Mesendoderm (in vitro differentiated cells): ENCODE measurements at regions not wholly inside any gene's neighbourhood (a gene's known extent, or its start where the extent isn't known, plus 50 kb on each side); places are given as distances from the start of the nearest gene placed in this dataset.

ENCODE experiments used
- DNase-seq: peaks from one replicate; pipeline ENCODE4 v3.0.0; 2013
- H2AK5ac ChIP-seq: 2 replicates; pipeline ENCODE4 v1.6.1; 2013; ENCODE audit warnings: low read length, inconsistent platforms
- H2BK120ac ChIP-seq: 2 replicates; pipeline ENCODE4 v1.6.1; 2013; ENCODE audit warnings: low read depth, mild to moderate bottlenecking, low read length, moderate library complexity, mixed read lengths
- H2BK15ac ChIP-seq: replicated peaks from 2 replicates; pipeline ENCODE4 v1.6.1; 2013; ENCODE audit warnings: low read depth, mild to moderate bottlenecking, moderate library complexity
- H2BK5ac ChIP-seq: 2 replicates; pipeline ENCODE4 v1.6.1; 2013; ENCODE audit warnings: low read length, inconsistent platforms
- H3K18ac ChIP-seq: 2 replicates; pipeline ENCODE4 v1.6.1; 2013; ENCODE audit warnings: mild to moderate bottlenecking, low read length, mixed read lengths
- H3K23ac ChIP-seq: one replicate; pipeline ENCODE4 v1.6.1; 2013; ENCODE audit warnings: low read length
- H3K27ac ChIP-seq: 2 replicates; pipeline ENCODE4 v1.5.1; 2013; ENCODE audit warnings: low read depth, mild to moderate bottlenecking, inconsistent platforms, low read length, moderate library complexity
- H3K27me3 ChIP-seq: 2 replicates; pipeline ENCODE4 v1.6.1; 2013; ENCODE audit warnings: low read length, control low read depth, mild to moderate bottlenecking, inconsistent platforms; ENCODE audit not compliant: insufficient read depth, poor library complexity
- H3K36me3 ChIP-seq: 2 replicates; pipeline ENCODE4 v1.6.1; 2013; ENCODE audit warnings: low read length, inconsistent platforms; ENCODE audit not compliant: control insufficient read depth, insufficient read depth
- H3K4ac ChIP-seq: one replicate; pipeline ENCODE4 v1.6.1; 2013; ENCODE audit warnings: low read depth, mild to moderate bottlenecking, low read length, moderate library complexity
- H3K4me1 ChIP-seq: 2 replicates; pipeline ENCODE4 v1.6.1; 2013; ENCODE audit warnings: low read depth, low read length, inconsistent platforms; ENCODE audit not compliant: control insufficient read depth
- H3K4me2 ChIP-seq: 2 replicates; pipeline ENCODE4 v1.6.1; 2013; ENCODE audit warnings: low read length
- H3K4me3 ChIP-seq: 2 replicates; pipeline ENCODE4 v1.5.1; 2013; ENCODE audit warnings: mild to moderate bottlenecking, low read length
- H3K56ac ChIP-seq: one replicate; pipeline ENCODE4 v1.6.1; 2013; ENCODE audit warnings: low read length
- H3K79me1 ChIP-seq: 2 replicates; pipeline ENCODE4 v1.6.1; 2013; ENCODE audit warnings: low read length, inconsistent platforms
- H3K79me2 ChIP-seq: 2 replicates; pipeline ENCODE4 v1.6.1; 2013; ENCODE audit warnings: mild to moderate bottlenecking, low read length; ENCODE audit not compliant: control insufficient read depth, insufficient read depth
- H3K9ac ChIP-seq: 2 replicates; pipeline ENCODE4 v1.6.1; 2013; ENCODE audit warnings: low read length, inconsistent platforms
- H4K5ac ChIP-seq: one replicate; pipeline ENCODE4 v1.6.1; 2013; ENCODE audit warnings: low read length
- H4K8ac ChIP-seq: one replicate; pipeline ENCODE4 v1.6.1; 2013; ENCODE audit warnings: low read depth, mild to moderate bottlenecking, control low read depth, low read length, moderate library complexity
- WGBS: extraction: QIAGEN DNeasy Blood & Tissue Kit; methylation state at CpG from one replicate; pipeline ENCODE4 v1.1.7; 2013; ENCODE audit warnings: low lambda C conversion rate, missing lambda C conversion rate; ENCODE audit not compliant: insufficient coverage; ENCODE audit errors: extremely low coverage; 5-methylcytosine and 5-hydroxymethylcytosine counted together

DNA sequence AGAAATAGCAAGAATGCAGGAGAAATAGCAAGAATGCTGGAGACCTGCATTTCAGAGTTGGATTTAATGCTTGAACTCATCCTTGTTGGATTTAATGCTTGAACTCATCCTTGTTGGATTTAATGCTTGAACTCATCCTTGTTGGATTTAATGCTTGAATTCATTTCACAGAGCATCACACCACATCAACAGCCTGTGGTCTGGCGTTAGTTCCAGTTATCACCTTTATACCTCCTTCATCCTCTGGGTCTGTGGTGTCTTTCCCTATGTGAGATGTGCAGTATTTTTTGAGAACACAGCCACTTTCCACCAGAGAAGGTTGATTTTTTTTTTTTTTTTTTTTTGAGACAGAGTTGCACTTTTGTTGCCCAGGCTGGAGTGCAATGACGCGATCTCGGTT is 546.4 kb upstream of the SOX11 start:
- no peak overlapping the region for H3K56ac ChIP-seq
- H2AK5ac ChIP-seq: no peak overlapping the region
- H3K36me3 ChIP-seq: no peaks in the 10 kb centered on the region
- H3K9ac ChIP-seq: no peak overlapping the region
- H3K27ac ChIP-seq: no peak overlapping the region
- no peaks in the 10 kb centered on the region for H3K4me1 ChIP-seq
- H3K79me2 ChIP-seq: no peaks in the 10 kb centered on the region
- no peaks in the 10 kb centered on the region for H3K79me1 ChIP-seq
- H2BK120ac ChIP-seq: no peak overlapping the region
- no peak overlapping the region for H3K18ac ChIP-seq
- H2BK5ac ChIP-seq: no peak overlapping the region
- no peak overlapping the region for H3K4me2 ChIP-seq
- no peak for DNase-seq
- no peaks in the 10 kb centered on the region for H3K27me3 ChIP-seq
- no peak overlapping the region for H3K4ac ChIP-seq
- no peak overlapping the region for H3K4me3 ChIP-seq
- WGBS: no CpG with 5 or more reads among the region's 4 CpGs
- H4K5ac ChIP-seq: no peak overlapping the region
- H3K23ac ChIP-seq: no peak overlapping the region
- no peak overlapping the region for H4K8ac ChIP-seq
- no peak overlapping the region for H2BK15ac ChIP-seq

DNA sequence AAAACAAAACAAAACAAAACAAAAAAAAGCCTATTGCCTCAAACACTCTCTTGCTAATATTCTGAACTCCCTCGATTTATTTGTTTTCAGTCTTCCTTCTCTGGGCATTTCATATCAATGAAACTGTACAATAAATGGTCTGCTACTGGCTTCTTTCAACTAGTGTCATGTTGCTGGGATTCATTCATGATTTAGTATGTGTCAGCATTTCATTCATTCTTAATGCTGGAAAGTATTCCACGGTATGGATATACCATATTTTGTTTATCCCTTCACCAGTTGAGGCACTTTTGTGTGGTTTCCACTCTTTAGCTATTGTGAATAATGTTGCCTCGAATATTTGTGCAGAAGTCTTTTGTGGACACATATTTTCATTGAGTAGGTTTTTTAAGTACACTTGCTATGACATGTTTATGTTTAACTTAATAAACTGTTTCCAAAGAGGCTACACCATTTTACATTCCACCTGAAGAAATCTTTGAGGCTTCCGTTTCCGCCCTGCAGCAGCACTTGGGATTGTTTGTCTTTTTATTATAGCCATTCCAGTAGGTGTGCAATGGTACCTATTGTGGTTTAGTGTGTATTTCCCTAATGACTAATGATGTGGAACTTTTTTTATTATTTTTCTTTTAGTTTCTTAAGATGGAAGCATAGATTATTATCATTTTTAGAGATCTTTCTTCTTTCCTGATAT is 543.6 kb upstream of the SOX11 start:
- no peak overlapping the region for H3K27ac ChIP-seq
- no peak overlapping the region for H3K18ac ChIP-seq
- no peaks in the 10 kb centered on the region for H3K4me1 ChIP-seq
- H3K27me3 ChIP-seq: no peaks in the 10 kb centered on the region
- H3K79me2 ChIP-seq: no peaks in the 10 kb centered on the region
- no peak overlapping the region for H2BK5ac ChIP-seq
- no peak overlapping the region for H3K4me3 ChIP-seq
- H4K5ac ChIP-seq: no peak overlapping the region
- H3K56ac ChIP-seq: no peak overlapping the region
- H2AK5ac ChIP-seq: no peak overlapping the region
- H3K4me2 ChIP-seq: no peak overlapping the region
- WGBS: no CpG with 5 or more reads among the region's 5 CpGs
- H2BK120ac ChIP-seq: no peak overlapping the region
- H3K79me1 ChIP-seq: no peaks in the 10 kb centered on the region
- no peak overlapping the region for H3K9ac ChIP-seq
- H4K8ac ChIP-seq: no peak overlapping the region
- no peak for DNase-seq
- H3K36me3 ChIP-seq: no peaks in the 10 kb centered on the region
- H2BK15ac ChIP-seq: no peak overlapping the region
- no peak overlapping the region for H3K23ac ChIP-seq
- H3K4ac ChIP-seq: no peak overlapping the region

DNA sequence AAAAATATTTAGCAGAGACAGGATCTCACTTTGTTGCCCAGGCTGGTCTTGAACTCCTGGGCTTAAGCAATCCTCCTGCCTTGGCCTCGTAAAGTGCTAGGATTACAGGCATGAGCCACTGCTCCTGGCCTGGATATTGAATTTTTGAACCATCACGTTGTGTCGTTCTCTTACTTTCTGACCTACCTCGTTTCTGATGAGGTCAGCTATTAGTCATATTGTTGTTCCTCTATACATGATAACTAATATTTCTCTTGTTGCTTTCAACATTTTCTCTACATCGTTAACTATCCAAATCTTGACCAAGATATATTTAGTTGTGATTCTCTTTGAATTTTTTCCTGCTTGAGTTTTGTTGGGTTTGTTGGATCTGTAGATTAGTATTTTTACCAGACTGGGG is 541.3 kb upstream of the SOX11 start:
- H2BK15ac ChIP-seq: no peak overlapping the region
- no peak overlapping the region for H3K4me3 ChIP-seq
- no peaks in the 10 kb centered on the region for H3K27me3 ChIP-seq
- H3K27ac ChIP-seq: no peak overlapping the region
- no peak overlapping the region for H3K4ac ChIP-seq
- H3K79me1 ChIP-seq: no peaks in the 10 kb centered on the region
- H3K56ac ChIP-seq: no peak overlapping the region
- WGBS: no CpG with 5 or more reads among the region's 5 CpGs
- H3K4me1 ChIP-seq: no peaks in the 10 kb centered on the region
- DNase-seq: no peak
- H3K36me3 ChIP-seq: no peaks in the 10 kb centered on the region
- H3K79me2 ChIP-seq: no peaks in the 10 kb centered on the region
- no peak overlapping the region for H3K4me2 ChIP-seq
- no peak overlapping the region for H4K5ac ChIP-seq
- no peak overlapping the region for H4K8ac ChIP-seq
- H3K23ac ChIP-seq: no peak overlapping the region
- H3K18ac ChIP-seq: no peak overlapping the region
- no peak overlapping the region for H2BK120ac ChIP-seq
- no peak overlapping the region for H2AK5ac ChIP-seq
- no peak overlapping the region for H2BK5ac ChIP-seq
- no peak overlapping the region for H3K9ac ChIP-seq

DNA sequence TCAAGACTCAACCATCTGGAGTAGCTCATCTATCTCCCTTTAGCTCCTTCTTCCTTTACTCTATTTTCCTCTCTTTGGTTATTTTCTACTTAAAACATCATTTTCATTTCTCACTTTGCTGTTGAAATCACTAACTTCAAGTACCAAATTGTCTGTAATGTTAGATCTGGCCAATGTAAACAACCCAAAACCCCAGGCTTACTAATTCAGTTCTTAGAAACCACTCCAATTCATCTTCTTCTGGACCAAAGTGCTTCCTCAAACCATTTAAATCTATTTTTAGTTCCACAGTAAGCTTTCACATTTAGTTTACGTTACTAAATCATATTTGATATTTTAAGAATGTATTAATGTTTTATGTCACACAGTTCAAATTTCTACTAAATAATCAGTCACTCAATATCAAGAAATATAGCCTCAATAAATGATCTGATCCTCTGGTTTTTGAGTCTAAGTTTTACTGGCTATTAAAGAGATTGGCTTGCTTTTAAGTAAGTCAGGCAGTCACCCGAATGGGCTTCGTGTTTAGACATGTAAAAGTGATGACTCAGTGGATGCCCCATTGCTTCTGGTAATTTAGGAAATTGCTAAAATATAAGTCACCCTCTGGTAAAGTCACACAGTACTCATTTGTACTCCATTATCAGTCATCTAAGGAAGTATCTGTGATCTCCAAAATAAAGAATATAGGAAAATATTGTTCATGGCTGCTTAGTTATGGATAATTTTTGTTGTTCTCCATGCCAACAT is 527.2 kb upstream of the SOX11 start:
- Histone ChIP-seq H3K4ac (no peak overlapping the region), H3K27me3 (no peaks in the 10 kb centered on the region), H2BK15ac (no peak overlapping the region), H3K4me2 (no peak overlapping the region), H3K56ac (no peak overlapping the region), H3K27ac (no peak overlapping the region), H3K4me1 (no peaks in the 10 kb centered on the region), H3K9ac (no peak overlapping the region), H3K36me3 (no peaks in the 10 kb centered on the region), H3K79me2 (no peaks in the 10 kb centered on the region), H2BK120ac (no peak overlapping the region), H2BK5ac (no peak overlapping the region), H3K79me1 (no peaks in the 10 kb centered on the region), H3K4me3 (no peak overlapping the region), H4K5ac (no peak overlapping the region), H3K23ac (no peak overlapping the region), H4K8ac (no peak overlapping the region), H3K18ac (no peak overlapping the region), H2AK5ac (no peak overlapping the region)
- WGBS: no CpG with 5 or more reads among the region's 3 CpGs
- DNase-seq: peak; percentile 35

DNA sequence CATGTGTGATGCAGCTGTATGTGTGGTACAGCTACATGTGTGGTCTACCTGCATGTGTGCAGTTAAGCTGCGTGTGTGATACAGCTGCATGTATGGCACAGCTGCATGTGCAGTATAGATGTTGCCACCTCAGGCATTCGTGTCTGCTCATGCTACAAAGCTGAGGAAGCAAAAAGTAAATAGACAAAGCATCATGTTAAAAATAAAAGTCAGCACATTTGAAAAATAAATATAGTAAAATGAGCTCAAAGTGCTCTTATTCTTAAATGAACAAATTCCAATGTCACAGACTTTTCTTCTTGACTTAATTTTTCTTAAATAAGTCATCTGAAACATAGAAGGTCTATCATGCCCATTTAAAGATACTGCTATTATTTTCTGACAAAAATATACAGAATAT is 519.3 kb upstream of the SOX11 start:
- no peak overlapping the region for H2BK15ac ChIP-seq
- H3K4me2 ChIP-seq: no peak overlapping the region
- H3K27ac ChIP-seq: no peak overlapping the region
- H3K79me1 ChIP-seq: no peaks in the 10 kb centered on the region
- H3K4me1 ChIP-seq: no peaks in the 10 kb centered on the region
- no peak overlapping the region for H3K4me3 ChIP-seq
- H4K8ac ChIP-seq: no peak overlapping the region
- H3K27me3 ChIP-seq: no peaks in the 10 kb centered on the region
- H3K36me3 ChIP-seq: no peaks in the 10 kb centered on the region
- DNase-seq: no peak
- H3K79me2 ChIP-seq: no peaks in the 10 kb centered on the region
- H3K4ac ChIP-seq: no peak overlapping the region
- H4K5ac ChIP-seq: no peak overlapping the region
- no peak overlapping the region for H3K18ac ChIP-seq
- no peak overlapping the region for H3K56ac ChIP-seq
- H3K23ac ChIP-seq: no peak overlapping the region
- no peak overlapping the region for H2AK5ac ChIP-seq
- no peak overlapping the region for H2BK120ac ChIP-seq
- no CpG with 5 or more reads among the region's 2 CpGs for WGBS
- no peak overlapping the region for H3K9ac ChIP-seq
- H2BK5ac ChIP-seq: no peak overlapping the region
